ENCODE measurements at regions not wholly inside any gene's neighbourhood (a gene's known extent, or its start where the extent isn't known, plus 50 kb on each side); places are given as distances from the start of the nearest gene placed in this dataset.

- TF ChIP-seq POLR2A (IDR thresholded peaks at IDR 0.05; ENCODE audit: low read length) (no peak), GATA1 (IDR thresholded peaks at IDR 0.05; ENCODE audit: low read depth, low read length) (no peak)
These were observed 235.6 kb upstream of the CDH2 start for GRCh38 chr18:28412521-28412920.

Data from erythroblast (primary cell).